GM19043 (cell line): ENCODE measurements at regions not wholly inside any gene's neighbourhood (a gene's known extent, or its start where the extent isn't known, plus 50 kb on each side); places are given as distances from the start of the nearest gene placed in this dataset.

Experiments
- ATAC-seq: cut with Tn5 transposase; IDR thresholded peaks from one replicate; pipeline ENCODE4 v1.9.1; 2021; ENCODE audit warnings: low read depth; ENCODE audit not compliant: unreplicated experiment

GRCh38 chr2:145685383-145686050, 1165.6 kb upstream of the ZEB2 start:
- ATAC-seq = no peak

GRCh38 chr2:145682546-145683157, 1162.7 kb upstream of the ZEB2 start:
- ATAC-seq = no peak

- ATAC-seq = no peak
Measured at GRCh38 chr2:145680276-145680675, 1160.4 kb upstream of the ZEB2 start.

- no peak for ATAC-seq
Measured at GRCh38 chr2:145677371-145677770, 1157.5 kb upstream of the ZEB2 start.

GRCh38 chr2:145674705-145675104, 1154.8 kb upstream of the ZEB2 start:
- no peak for ATAC-seq

GRCh38 chr2:145669301-145669700, 1149.4 kb upstream of the ZEB2 start:
- no peak for ATAC-seq

- ATAC-seq = no peak
Measured at GRCh38 chr2:145666552-145666951, 1146.6 kb upstream of the ZEB2 start.

GRCh38 chr2:145657265-145657664, 1137.3 kb upstream of the ZEB2 start:
- no peak for ATAC-seq

- ATAC-seq = no peak
Measured at GRCh38 chr2:145655165-145655765, 1135.3 kb upstream of the ZEB2 start.

GRCh38 chr2:145654746-145655145, 1134.8 kb upstream of the ZEB2 start:
- no peak for ATAC-seq

- ATAC-seq = no peak
Measured at GRCh38 chr2:145654156-145654555, 1134.2 kb upstream of the ZEB2 start.

GRCh38 chr2:145653553-145653952, 1133.6 kb upstream of the ZEB2 start:
- no peak for ATAC-seq

- no peak for ATAC-seq
Measured at GRCh38 chr2:145652571-145653545, 1132.9 kb upstream of the ZEB2 start.

- ATAC-seq = no peak
Measured at GRCh38 chr2:145652036-145652435, 1132.1 kb upstream of the ZEB2 start.

- ATAC-seq = no peak
Measured at GRCh38 chr2:145650226-145650625, 1130.3 kb upstream of the ZEB2 start.

GRCh38 chr2:145649061-145649460, 1129.1 kb upstream of the ZEB2 start:
- ATAC-seq = no peak

GRCh38 chr2:145644820-145645302, 1124.9 kb upstream of the ZEB2 start:
- peak; percentile 99 for ATAC-seq

GRCh38 chr2:145638675-145639074, 1118.8 kb upstream of the ZEB2 start:
- ATAC-seq = peak; percentile 54

GRCh38 chr2:145635706-145636427, 1115.9 kb upstream of the ZEB2 start:
- ATAC-seq = no peak

- no peak for ATAC-seq
Measured at GRCh38 chr2:145631561-145631960, 1111.6 kb upstream of the ZEB2 start.
